ENCODE measurements at regions not wholly inside any gene's neighbourhood (a gene's known extent, or its start where the extent isn't known, plus 50 kb on each side); places are given as distances from the start of the nearest gene placed in this dataset.

GRCh38 chrX:134174273-134174660, 62.7 kb upstream of the CCDC160 start:
- no peak for DNase-seq

GRCh38 chrX:134174859-134175258, 62.1 kb upstream of the CCDC160 start:
- no peak for DNase-seq

- DNase-seq, result no peak
Measured at GRCh38 chrX:134177527-134177926, 59.5 kb upstream of the CCDC160 start.

- no peak for DNase-seq
Measured at GRCh38 chrX:134180601-134181274, 56.2 kb upstream of the CCDC160 start.

- no peak for DNase-seq
Measured at GRCh38 chrX:134181275-134181660, 55.7 kb upstream of the CCDC160 start.

GRCh38 chrX:134183665-134184064, 53.3 kb upstream of the CCDC160 start:
- DNase-seq, result no peak

- no peak for DNase-seq
Measured at GRCh38 chrX:134184936-134185335, 52.0 kb upstream of the CCDC160 start.

- DNase-seq, result peak; percentile 50
Measured at GRCh38 chrX:134186362-134187121, 50.4 kb upstream of the CCDC160 start.
